Ishikawa (cell line): ENCODE measurements at regions not wholly inside any gene's neighbourhood (a gene's known extent, or its start where the extent isn't known, plus 50 kb on each side); places are given as distances from the start of the nearest gene placed in this dataset.

Source experiments
- CEBPB ChIP-seq: IDR thresholded peaks from 2 replicates; pipeline ENCODE4 v1.6.1; 2012
- CREB1 ChIP-seq: IDR thresholded peaks from 2 replicates; pipeline ENCODE4 v1.6.1; 2012; ENCODE audit warnings: low read depth
- EGR1 ChIP-seq: IDR thresholded peaks from 2 replicates; pipeline ENCODE4 v1.6.1; 2012
- EP300 ChIP-seq: IDR thresholded peaks from 2 replicates; pipeline ENCODE4 v1.6.1; 2012; ENCODE audit warnings: borderline replicate concordance
- FOXM1 ChIP-seq: IDR thresholded peaks from 2 replicates; pipeline ENCODE4 v1.6.1; 2012; ENCODE audit warnings: low read depth, borderline replicate concordance
- NFIC ChIP-seq: IDR thresholded peaks from 2 replicates; pipeline ENCODE4 v1.6.1; 2012
- RAD21 ChIP-seq: IDR thresholded peaks from 2 replicates; pipeline ENCODE4 v1.6.1; 2012; ENCODE audit warnings: low read depth
- TAF1 ChIP-seq: IDR thresholded peaks from 2 replicates; pipeline ENCODE4 v1.6.1; 2012; ENCODE audit warnings: low read depth, mild to moderate bottlenecking
- TCF12 ChIP-seq: IDR thresholded peaks from 2 replicates; pipeline ENCODE4 v1.6.1; 2012; ENCODE audit warnings: low read depth
- YY1 ChIP-seq: IDR thresholded peaks from 2 replicates; pipeline ENCODE4 v1.6.1; 2012; ENCODE audit warnings: low read depth
- ZBTB7A ChIP-seq: IDR thresholded peaks from 2 replicates; pipeline ENCODE4 v1.6.1; 2012; ENCODE audit warnings: low read depth
- TF ChIP-seq, protein P1 (sequence below): IDR thresholded peaks from 2 replicates; pipeline ENCODE4 v1.6.1; 2012
- TF ChIP-seq, protein P2 (sequence below): IDR thresholded peaks from 2 replicates; pipeline ENCODE4 v1.6.1; 2012
- TF ChIP-seq, protein P3 (sequence below): IDR thresholded peaks from 2 replicates; pipeline ENCODE4 v1.6.1; 2012; ENCODE audit warnings: low read depth, mild to moderate bottlenecking

DNA sequence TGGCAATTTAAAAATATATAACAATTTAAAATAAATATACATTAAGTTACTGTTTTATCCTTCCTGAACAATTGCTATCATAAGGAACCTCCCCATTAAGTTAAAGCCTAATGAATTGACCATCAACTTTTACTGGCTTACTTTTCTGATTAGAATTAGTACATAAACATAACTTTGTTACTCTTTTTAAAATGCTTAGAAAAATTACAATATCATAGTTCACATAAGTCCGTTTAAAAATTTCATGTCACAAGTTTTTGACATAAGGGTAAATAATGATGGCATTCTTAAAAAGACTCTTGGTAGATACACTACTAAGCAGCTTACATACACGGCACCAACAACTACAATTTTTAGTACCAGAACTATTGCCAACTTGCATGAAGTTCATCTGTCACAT is 1308.6 kb downstream of the FSCB start:
- TF ChIP-seq, protein P1, sequence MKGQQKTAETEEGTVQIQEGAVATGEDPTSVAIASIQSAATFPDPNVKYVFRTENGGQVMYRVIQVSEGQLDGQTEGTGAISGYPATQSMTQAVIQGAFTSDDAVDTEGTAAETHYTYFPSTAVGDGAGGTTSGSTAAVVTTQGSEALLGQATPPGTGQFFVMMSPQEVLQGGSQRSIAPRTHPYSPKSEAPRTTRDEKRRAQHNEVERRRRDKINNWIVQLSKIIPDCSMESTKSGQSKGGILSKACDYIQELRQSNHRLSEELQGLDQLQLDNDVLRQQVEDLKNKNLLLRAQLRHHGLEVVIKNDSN = no peak
- TF ChIP-seq TCF12 = no peak
- TF ChIP-seq EP300 = no peak
- TF ChIP-seq, protein P2, sequence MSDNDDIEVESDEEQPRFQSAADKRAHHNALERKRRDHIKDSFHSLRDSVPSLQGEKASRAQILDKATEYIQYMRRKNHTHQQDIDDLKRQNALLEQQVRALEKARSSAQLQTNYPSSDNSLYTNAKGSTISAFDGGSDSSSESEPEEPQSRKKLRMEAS = no peak
- no peak for TF ChIP-seq RAD21
- TF ChIP-seq, protein P3, sequence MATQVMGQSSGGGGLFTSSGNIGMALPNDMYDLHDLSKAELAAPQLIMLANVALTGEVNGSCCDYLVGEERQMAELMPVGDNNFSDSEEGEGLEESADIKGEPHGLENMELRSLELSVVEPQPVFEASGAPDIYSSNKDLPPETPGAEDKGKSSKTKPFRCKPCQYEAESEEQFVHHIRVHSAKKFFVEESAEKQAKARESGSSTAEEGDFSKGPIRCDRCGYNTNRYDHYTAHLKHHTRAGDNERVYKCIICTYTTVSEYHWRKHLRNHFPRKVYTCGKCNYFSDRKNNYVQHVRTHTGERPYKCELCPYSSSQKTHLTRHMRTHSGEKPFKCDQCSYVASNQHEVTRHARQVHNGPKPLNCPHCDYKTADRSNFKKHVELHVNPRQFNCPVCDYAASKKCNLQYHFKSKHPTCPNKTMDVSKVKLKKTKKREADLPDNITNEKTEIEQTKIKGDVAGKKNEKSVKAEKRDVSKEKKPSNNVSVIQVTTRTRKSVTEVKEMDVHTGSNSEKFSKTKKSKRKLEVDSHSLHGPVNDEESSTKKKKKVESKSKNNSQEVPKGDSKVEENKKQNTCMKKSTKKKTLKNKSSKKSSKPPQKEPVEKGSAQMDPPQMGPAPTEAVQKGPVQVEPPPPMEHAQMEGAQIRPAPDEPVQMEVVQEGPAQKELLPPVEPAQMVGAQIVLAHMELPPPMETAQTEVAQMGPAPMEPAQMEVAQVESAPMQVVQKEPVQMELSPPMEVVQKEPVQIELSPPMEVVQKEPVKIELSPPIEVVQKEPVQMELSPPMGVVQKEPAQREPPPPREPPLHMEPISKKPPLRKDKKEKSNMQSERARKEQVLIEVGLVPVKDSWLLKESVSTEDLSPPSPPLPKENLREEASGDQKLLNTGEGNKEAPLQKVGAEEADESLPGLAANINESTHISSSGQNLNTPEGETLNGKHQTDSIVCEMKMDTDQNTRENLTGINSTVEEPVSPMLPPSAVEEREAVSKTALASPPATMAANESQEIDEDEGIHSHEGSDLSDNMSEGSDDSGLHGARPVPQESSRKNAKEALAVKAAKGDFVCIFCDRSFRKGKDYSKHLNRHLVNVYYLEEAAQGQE = no peak
- no peak for TF ChIP-seq NFIC
- TF ChIP-seq ZBTB7A = no peak
- no peak for TF ChIP-seq EGR1
- no peak for TF ChIP-seq CREB1
- no peak for TF ChIP-seq TAF1
- no peak for TF ChIP-seq YY1
- no peak for TF ChIP-seq CEBPB
- no peak for TF ChIP-seq FOXM1
